ENCODE measurements at regions not wholly inside any gene's neighbourhood (a gene's known extent, or its start where the extent isn't known, plus 50 kb on each side); places are given as distances from the start of the nearest gene placed in this dataset.

DNA sequence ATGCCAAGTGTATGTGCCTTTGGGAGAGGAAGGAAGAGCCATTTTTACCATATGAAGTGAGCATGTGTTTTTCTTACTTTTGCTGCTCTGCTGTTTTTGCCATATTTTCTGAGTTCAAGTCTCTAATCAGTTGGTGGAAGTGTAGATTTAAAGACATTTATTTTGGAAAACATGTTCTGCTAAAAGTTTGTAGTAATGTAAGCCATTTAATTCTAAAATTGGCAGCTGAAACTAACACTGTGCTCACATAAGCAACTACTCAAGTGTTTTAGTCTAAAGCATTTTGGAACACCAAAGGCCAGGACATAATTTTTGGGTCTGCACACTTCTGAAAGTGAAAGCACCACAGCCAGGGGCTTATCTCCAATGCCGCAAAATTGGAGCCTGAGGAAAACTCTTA is 363.4 kb upstream of the ZNF608 start (continued):
- TF ChIP-seq NRF1 (conservative IDR thresholded peaks at IDR 0.05; ENCODE audit: low read depth, low read length) (no peak), PAX8 (IDR thresholded peaks at IDR 0.05) (no peak), FOS (IDR thresholded peaks at IDR 0.05; ENCODE audit: borderline replicate concordance, extremely low read depth, insufficient read length) (no peak)

DNA sequence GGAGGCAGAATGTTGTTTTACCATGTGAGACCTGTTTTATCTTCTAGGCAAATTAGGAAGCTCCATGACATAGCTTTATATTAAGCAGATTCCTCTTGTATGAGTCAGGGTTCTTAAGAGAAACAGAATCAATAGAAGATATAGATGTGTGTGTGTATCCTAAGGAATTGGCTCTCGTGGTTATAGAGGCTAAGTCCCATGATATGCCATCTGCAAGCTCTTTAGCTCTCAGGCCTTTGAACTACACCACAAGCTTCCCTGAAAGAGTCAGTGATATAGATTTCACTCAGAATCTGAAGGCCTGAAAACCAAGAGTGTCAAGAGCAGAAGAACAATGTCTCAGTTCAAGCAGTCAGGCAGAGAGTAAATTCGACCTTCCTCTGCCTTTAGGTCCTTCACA is 365.8 kb upstream of the ZNF608 start:
- no peak for FAIRE-seq
- no peak; the same call in 2 of the 3 replicates for ATAC-seq
- intact Hi-C loops (cut with micrococcal nuclease; ENCODE audit: unreplicated experiment), result no loop called here

More for the DNA sequence above, 365.8 kb upstream of the ZNF608 start:
- RAD21 ChIA-PET (ENCODE audit: unreplicated experiment), result no interaction called here
- in situ Hi-C loops (cut with MboI), result no loop called here
- POLR2A ChIA-PET, result no interaction called here
- Histone ChIP-seq H3K36me3 (ENCODE audit: control insufficient read depth in 2 of 2, insufficient read depth in 2 of 2, low read length in 1 of 2) (no peaks in the 10 kb centered on the region), H3K4me2 (ENCODE audit: control insufficient read depth, insufficient read depth) (no peak overlapping the region), H3K27ac (ENCODE audit: control insufficient read depth, insufficient read depth) (no peak overlapping the region), H3K4me3 (no peak overlapping the region), H2AFZ (ENCODE audit: control insufficient read depth, low read depth, low read length) (no peak overlapping the region), H3K79me2 (ENCODE audit: control insufficient read depth, insufficient read depth, low read length) (no peaks in the 10 kb centered on the region), H3K9me3 (replicated peaks; ENCODE audit: control insufficient read depth, insufficient read depth, low read length) (no peaks in the 10 kb centered on the region), H3K9ac (ENCODE audit: control insufficient read depth, insufficient read depth, low read length) (no peak overlapping the region), H4K20me1 (ENCODE audit: control insufficient read depth, insufficient read depth) (no peaks in the 10 kb centered on the region), H3K4me1 (ENCODE audit: control insufficient read depth, insufficient read depth, low read length) (no peaks in the 10 kb centered on the region), H3K27me3 (replicated peaks in 1 of 2; ENCODE audit: control insufficient read depth in 2 of 2, insufficient read depth in 2 of 2, low read length in 1 of 2) (no peaks in the 10 kb centered on the region)
- SMC1A ChIA-PET (ENCODE audit: uncharacterized antibody, unreplicated experiment), result interaction anchor here (1.0 to 1.6 kb wide), 6 partner anchors 11 to 363 kb away, joined by 3 to 5 read pairs (median 3); no protein-coding TSS in a partner anchor
- DNase-seq (ENCODE audit: low read depth, low spot score), result no peak
- CTCF ChIA-PET, result no interaction called here
- TF ChIP-seq IRF4 (IDR thresholded peaks at IDR 0.05; ENCODE audit: low read depth, low read length) (no peak), SMAD5 (IDR thresholded peaks at IDR 0.05; ENCODE audit: low read depth) (no peak), MYC (IDR thresholded peaks at IDR 0.05; ENCODE audit: insufficient read depth, insufficient read length, insufficient replicate concordance, low read length, severe bottlenecking) (no peak), ZSCAN29 (IDR thresholded peaks at IDR 0.05) (no peak), ZBED1 (IDR thresholded peaks at IDR 0.05; ENCODE audit: borderline replicate concordance) (no peak), MYB (IDR thresholded peaks at IDR 0.05; ENCODE audit: borderline replicate concordance, low read depth, low read length) (no peak), NBN (IDR thresholded peaks at IDR 0.05) (no peak), MEF2B (IDR thresholded peaks at IDR 0.05; ENCODE audit: partially characterized antibody, poor library complexity, severe bottlenecking) (no peak)
- TF ChIP-seq, protein P1, sequence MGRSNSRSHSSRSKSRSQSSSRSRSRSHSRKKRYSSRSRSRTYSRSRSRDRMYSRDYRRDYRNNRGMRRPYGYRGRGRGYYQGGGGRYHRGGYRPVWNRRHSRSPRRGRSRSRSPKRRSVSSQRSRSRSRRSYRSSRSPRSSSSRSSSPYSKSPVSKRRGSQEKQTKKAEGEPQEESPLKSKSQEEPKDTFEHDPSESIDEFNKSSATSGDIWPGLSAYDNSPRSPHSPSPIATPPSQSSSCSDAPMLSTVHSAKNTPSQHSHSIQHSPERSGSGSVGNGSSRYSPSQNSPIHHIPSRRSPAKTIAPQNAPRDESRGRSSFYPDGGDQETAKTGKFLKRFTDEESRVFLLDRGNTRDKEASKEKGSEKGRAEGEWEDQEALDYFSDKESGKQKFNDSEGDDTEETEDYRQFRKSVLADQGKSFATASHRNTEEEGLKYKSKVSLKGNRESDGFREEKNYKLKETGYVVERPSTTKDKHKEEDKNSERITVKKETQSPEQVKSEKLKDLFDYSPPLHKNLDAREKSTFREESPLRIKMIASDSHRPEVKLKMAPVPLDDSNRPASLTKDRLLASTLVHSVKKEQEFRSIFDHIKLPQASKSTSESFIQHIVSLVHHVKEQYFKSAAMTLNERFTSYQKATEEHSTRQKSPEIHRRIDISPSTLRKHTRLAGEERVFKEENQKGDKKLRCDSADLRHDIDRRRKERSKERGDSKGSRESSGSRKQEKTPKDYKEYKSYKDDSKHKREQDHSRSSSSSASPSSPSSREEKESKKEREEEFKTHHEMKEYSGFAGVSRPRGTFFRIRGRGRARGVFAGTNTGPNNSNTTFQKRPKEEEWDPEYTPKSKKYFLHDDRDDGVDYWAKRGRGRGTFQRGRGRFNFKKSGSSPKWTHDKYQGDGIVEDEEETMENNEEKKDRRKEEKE (IDR thresholded peaks at IDR 0.05), result no peak
- TF ChIP-seq, protein P2, sequence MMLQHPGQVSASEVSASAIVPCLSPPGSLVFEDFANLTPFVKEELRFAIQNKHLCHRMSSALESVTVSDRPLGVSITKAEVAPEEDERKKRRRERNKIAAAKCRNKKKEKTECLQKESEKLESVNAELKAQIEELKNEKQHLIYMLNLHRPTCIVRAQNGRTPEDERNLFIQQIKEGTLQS (IDR thresholded peaks at IDR 0.05; ENCODE audit: borderline replicate concordance, extremely low read depth, low read depth, low read length), result no peak
- TF ChIP-seq, protein P3, sequence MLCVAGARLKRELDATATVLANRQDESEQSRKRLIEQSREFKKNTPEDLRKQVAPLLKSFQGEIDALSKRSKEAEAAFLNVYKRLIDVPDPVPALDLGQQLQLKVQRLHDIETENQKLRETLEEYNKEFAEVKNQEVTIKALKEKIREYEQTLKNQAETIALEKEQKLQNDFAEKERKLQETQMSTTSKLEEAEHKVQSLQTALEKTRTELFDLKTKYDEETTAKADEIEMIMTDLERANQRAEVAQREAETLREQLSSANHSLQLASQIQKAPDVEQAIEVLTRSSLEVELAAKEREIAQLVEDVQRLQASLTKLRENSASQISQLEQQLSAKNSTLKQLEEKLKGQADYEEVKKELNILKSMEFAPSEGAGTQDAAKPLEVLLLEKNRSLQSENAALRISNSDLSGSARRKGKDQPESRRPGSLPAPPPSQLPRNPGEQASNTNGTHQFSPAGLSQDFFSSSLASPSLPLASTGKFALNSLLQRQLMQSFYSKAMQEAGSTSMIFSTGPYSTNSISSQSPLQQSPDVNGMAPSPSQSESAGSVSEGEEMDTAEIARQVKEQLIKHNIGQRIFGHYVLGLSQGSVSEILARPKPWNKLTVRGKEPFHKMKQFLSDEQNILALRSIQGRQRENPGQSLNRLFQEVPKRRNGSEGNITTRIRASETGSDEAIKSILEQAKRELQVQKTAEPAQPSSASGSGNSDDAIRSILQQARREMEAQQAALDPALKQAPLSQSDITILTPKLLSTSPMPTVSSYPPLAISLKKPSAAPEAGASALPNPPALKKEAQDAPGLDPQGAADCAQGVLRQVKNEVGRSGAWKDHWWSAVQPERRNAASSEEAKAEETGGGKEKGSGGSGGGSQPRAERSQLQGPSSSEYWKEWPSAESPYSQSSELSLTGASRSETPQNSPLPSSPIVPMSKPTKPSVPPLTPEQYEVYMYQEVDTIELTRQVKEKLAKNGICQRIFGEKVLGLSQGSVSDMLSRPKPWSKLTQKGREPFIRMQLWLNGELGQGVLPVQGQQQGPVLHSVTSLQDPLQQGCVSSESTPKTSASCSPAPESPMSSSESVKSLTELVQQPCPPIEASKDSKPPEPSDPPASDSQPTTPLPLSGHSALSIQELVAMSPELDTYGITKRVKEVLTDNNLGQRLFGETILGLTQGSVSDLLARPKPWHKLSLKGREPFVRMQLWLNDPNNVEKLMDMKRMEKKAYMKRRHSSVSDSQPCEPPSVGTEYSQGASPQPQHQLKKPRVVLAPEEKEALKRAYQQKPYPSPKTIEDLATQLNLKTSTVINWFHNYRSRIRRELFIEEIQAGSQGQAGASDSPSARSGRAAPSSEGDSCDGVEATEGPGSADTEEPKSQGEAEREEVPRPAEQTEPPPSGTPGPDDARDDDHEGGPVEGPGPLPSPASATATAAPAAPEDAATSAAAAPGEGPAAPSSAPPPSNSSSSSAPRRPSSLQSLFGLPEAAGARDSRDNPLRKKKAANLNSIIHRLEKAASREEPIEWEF (IDR thresholded peaks at IDR 0.05; ENCODE audit: insufficient replicate concordance, low read depth, low read length), result no peak
- no TSS peak for BruUV-seq (replicated peaks)
- WGBS (ENCODE audit: insufficient coverage, insufficient replicate concordance, low lambda C conversion rate, missing lambda C conversion rate), result 0% methylated on average over 2 of the region's 2 CpGs

Data from GM12878 (cell line).